ENCODE measurements at regions not wholly inside any gene's neighbourhood (a gene's known extent, or its start where the extent isn't known, plus 50 kb on each side); places are given as distances from the start of the nearest gene placed in this dataset.

DNA sequence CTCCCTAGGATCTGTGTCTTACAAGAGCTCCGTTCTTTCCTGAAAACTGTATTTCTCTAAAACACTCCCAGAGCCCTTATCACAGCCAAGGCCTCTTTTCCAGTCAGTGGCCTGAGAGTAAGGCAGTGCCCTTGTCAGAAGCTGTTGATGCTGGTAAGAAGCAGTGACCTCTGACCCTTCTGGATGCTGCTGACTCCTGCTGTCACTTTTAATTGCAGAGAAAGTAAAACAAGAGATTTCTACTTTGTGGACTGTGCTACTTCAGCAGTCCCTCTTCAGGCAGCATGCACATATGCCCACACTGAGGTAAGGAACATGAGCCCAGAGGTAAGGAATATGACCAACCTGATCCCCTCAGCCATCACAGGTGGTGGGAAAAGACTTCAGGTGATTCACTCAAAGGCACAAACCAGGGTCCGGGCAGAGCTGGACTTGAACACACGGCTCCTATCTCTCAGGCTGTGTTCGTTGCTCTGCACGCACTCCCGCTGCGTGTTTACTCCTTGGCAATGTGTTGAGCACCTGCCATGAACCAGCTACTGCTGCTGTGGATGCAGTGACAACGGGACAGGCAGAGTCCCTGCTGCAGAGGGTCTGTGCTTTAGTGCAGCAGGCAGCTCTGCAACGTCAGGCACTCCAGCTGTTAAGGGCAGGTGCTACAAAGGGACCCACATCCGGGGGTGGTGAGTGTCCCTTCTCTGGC is 201.9 kb upstream of the CST7 start:
- intact Hi-C loops (cut with DNase I; ENCODE audit: low total_unique reads), result no loop called here

DNA sequence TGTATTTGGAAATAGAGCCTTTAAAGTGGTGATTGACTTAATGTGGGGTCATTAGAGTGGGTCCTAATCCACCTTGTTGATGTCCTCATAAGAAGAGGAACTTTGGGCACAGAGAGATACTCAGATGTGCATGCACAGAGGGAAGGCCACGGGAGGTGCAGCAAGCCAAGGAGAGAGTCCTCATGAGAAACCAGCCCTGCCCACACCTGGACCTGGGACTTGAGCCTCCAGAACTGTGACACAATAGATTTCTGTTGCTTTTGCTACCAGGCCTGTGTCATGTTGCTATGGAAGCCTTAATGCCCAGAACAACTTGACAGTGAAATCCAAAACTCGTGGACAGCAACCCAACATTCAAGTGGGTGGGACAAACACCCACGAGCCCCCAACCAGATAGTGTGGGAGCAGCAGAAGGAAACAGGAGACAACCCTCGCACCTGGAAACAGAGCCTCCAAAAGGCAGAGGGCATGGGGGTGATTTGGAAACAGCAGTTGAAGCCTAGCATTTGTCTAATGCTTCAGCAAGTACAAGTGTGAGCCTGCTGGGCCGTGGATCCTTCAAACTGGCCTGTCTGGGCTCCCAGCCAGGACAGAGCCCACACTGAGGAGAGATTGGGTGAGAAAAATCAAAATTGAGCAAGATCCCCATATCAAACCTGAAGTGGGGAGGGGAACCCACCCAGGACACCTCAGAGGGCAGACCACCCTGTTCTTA is 201.0 kb upstream of the CST7 start:
- DNase-seq (no peak), ATAC-seq (no peak)
- in situ Hi-C loops (cut with MboI; ENCODE audit: low sequenced_read_pairs in 4 of 4) (no loop called here), intact Hi-C loops (cut with DNase I; ENCODE audit: low total_unique reads) (no loop called here)
- H3K9me3 ChIP-seq, result no peaks in the 10 kb centered on the region
- no peak overlapping the region for H3K4me3 ChIP-seq
- H3K4me1 ChIP-seq, result no peaks in the 10 kb centered on the region
- TF ChIP-seq, protein P1, sequence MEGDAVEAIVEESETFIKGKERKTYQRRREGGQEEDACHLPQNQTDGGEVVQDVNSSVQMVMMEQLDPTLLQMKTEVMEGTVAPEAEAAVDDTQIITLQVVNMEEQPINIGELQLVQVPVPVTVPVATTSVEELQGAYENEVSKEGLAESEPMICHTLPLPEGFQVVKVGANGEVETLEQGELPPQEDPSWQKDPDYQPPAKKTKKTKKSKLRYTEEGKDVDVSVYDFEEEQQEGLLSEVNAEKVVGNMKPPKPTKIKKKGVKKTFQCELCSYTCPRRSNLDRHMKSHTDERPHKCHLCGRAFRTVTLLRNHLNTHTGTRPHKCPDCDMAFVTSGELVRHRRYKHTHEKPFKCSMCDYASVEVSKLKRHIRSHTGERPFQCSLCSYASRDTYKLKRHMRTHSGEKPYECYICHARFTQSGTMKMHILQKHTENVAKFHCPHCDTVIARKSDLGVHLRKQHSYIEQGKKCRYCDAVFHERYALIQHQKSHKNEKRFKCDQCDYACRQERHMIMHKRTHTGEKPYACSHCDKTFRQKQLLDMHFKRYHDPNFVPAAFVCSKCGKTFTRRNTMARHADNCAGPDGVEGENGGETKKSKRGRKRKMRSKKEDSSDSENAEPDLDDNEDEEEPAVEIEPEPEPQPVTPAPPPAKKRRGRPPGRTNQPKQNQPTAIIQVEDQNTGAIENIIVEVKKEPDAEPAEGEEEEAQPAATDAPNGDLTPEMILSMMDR (IDR thresholded peaks at IDR 0.05 in 4 of 5, conservative IDR thresholded peaks at IDR 0.05 in 1 of 5), result no peak
- TF ChIP-seq POLR2A (IDR thresholded peaks at IDR 0.05), result no peak
- no peaks in the 10 kb centered on the region for H3K36me3 ChIP-seq
- H3K27ac ChIP-seq, result no peak overlapping the region
- no peaks in the 10 kb centered on the region for H3K27me3 ChIP-seq

More for the DNA sequence above, 201.9 kb upstream of the CST7 start:
- H3K36me3 ChIP-seq, result no peaks in the 10 kb centered on the region
- in situ Hi-C loops (cut with MboI; ENCODE audit: low sequenced_read_pairs in 4 of 4), result no loop called here
- no peak for DNase-seq
- H3K27ac ChIP-seq, result no peak overlapping the region
- ATAC-seq, result no peak
- H3K27me3 ChIP-seq, result no peaks in the 10 kb centered on the region
- H3K9me3 ChIP-seq, result no peaks in the 10 kb centered on the region
- TF ChIP-seq POLR2A (IDR thresholded peaks at IDR 0.05), result no peak
- no peak overlapping the region for H3K4me3 ChIP-seq
- H3K4me1 ChIP-seq, result no peaks in the 10 kb centered on the region

DNA sequence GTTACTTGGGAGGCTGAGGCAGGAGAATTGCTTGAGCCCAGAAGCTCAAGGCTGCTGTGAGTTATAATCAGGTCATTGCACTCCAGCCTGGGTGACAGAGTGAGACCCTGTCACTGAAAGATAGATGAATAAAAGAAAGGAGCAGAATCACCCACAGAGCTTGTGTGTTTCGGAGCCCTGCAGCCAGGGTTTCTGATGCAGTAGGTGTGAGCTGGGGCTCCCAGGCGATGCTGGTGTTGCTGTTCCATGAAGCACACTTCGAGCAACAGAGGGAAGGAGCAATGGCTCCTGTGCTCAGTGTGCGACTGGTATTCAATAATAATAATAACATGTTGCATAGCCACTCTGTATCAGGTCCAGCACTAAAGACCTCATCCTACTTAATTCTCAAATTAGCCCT is 197.5 kb upstream of the CST7 start:
- Histone ChIP-seq H3K27ac (no peak overlapping the region), H3K4me1 (no peaks in the 10 kb centered on the region), H3K4me3 (no peak overlapping the region), H3K36me3 (no peaks in the 10 kb centered on the region), H3K27me3 (no peaks in the 10 kb centered on the region), H3K9me3 (no peaks in the 10 kb centered on the region)
- TF ChIP-seq POLR2A (IDR thresholded peaks at IDR 0.05), result no peak
- TF ChIP-seq, protein P1 (IDR thresholded peaks at IDR 0.05 in 4 of 5, conservative IDR thresholded peaks at IDR 0.05 in 1 of 5), result no peak
- intact Hi-C loops (cut with DNase I; ENCODE audit: low total_unique reads), result no loop called here
- ATAC-seq (no peak), DNase-seq (no peak)
- in situ Hi-C loops (cut with MboI; ENCODE audit: low sequenced_read_pairs in 4 of 4), result no loop called here

DNA sequence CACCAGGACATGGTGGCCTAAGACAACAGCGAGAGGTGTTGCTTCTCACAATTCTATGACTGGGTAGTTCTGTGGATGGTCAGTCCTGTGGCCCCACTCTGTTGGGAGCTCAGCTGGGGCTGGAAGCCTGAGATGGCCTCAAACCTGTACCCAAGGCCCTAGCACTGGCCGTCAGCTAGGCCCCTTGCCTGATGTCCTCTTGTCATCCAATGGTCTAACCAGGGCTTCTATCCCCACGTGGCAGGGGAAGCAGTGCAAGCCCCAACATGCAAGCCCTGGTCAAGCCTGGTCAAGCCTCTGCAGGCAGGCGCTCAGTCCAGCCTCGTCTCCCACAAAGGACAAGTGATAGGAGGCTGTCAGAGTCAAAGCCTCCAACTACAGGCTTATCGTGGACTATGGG is 196.5 kb upstream of the CST7 start:
- Histone ChIP-seq H3K9me3 (no peaks in the 10 kb centered on the region), H3K27me3 (no peaks in the 10 kb centered on the region), H3K4me3 (no peak overlapping the region), H3K27ac (no peak overlapping the region), H3K4me1 (no peaks in the 10 kb centered on the region), H3K36me3 (no peaks in the 10 kb centered on the region)
- ATAC-seq, result no peak
- intact Hi-C loops (cut with DNase I; ENCODE audit: low total_unique reads), result no loop called here
- in situ Hi-C loops (cut with MboI; ENCODE audit: low sequenced_read_pairs in 4 of 4), result no loop called here
- TF ChIP-seq POLR2A (IDR thresholded peaks at IDR 0.05), result no peak
- TF ChIP-seq, protein P1 (IDR thresholded peaks at IDR 0.05 in 4 of 5, conservative IDR thresholded peaks at IDR 0.05 in 1 of 5), result no peak
- no peak for DNase-seq

DNA sequence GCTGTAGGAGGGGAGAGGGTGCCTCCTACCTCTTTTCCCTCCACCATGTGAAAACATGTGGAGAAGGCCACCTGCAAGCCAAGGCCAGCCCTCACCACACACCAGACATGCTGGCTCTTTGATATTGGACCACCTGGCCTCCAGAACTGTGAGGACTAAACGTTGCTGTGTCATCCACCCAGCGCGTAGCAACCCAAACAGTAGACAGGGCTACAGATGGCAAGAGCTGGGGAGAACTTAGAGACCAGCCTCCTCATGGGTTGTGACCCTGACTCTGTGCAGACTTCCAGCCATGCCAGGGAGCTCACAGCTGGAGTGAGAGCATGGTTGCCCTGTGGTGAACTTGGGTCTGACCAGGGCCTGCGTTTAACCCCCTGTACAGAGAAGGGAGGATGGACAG is 195.9 kb upstream of the CST7 start:
- no peaks in the 10 kb centered on the region for H3K4me1 ChIP-seq
- no peak overlapping the region for H3K4me3 ChIP-seq
- no peaks in the 10 kb centered on the region for H3K27me3 ChIP-seq
- H3K36me3 ChIP-seq, result no peaks in the 10 kb centered on the region
- intact Hi-C loops (cut with DNase I; ENCODE audit: low total_unique reads), result no loop called here
- in situ Hi-C loops (cut with MboI; ENCODE audit: low sequenced_read_pairs in 4 of 4), result no loop called here
- no peak overlapping the region for H3K27ac ChIP-seq
- no peak for ATAC-seq
- no peak for TF ChIP-seq POLR2A (IDR thresholded peaks at IDR 0.05)
- TF ChIP-seq, protein P1 (IDR thresholded peaks at IDR 0.05 in 4 of 5, conservative IDR thresholded peaks at IDR 0.05 in 1 of 5), result no peak
- no peaks in the 10 kb centered on the region for H3K9me3 ChIP-seq
- no peak for DNase-seq
